GM18873 (cell line): ENCODE measurements at regions not wholly inside any gene's neighbourhood (a gene's known extent, or its start where the extent isn't known, plus 50 kb on each side); places are given as distances from the start of the nearest gene placed in this dataset.
"Not testable (repeated sequence)": the region's sequence is repeated elsewhere in the genome, so short reads cannot be mapped to it uniquely, and the experiment has no call there.

Source experiments
- ATAC-seq: cut with Tn5 transposase; IDR thresholded peaks from one replicate; pipeline ENCODE4 v1.9.1; 2021; ENCODE audit warnings: mild to moderate bottlenecking, moderate library complexity, moderate number of reproducible peaks; ENCODE audit not compliant: unreplicated experiment, low FRiP score

DNA sequence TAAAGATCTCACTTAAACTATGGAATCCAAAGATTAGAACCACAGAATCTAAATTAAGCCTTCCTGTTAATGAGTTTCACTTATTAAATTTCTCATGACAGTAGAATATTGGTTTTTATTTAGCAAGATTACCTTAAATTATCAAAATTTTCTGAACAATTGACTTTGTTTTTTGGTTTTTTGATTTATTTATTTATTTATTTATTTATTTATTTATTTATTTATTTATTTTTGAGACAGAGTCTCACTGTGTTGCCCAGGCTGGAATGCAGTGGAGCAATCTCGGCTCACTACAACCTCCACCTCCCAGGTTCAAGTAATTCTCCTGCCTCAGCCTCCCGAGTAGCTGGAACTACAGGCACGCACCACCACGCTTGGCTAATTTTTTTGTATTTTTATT lies 538.6 kb downstream of the AMY1C start:
- ATAC-seq: not testable (repeated sequence)

GRCh38 chr1:104291156-104291555 lies 541.5 kb downstream of the AMY1C start:
- no peak for ATAC-seq

DNA sequence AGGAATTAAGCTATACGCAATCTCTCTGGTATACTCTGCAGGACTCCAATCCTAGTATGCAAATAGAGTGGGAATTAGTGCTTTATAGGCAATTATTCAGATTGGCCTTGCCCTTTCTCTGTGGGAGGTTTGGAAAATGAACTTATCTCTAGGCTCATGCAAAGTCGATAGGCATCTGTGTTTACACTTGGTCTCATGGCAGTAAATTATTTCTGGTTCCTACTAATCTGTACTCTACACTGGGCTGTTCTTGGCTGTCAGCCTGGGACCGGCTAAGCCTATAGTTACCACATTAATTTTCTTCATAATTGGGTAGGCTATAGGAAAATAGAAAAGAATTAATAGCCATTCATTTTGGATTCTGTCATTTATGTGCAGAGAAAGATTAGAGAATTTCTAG lies 544.6 kb downstream of the AMY1C start:
- no peak for ATAC-seq

GRCh38 chr1:104295511-104295910 lies 545.8 kb downstream of the AMY1C start:
- ATAC-seq: no peak

DNA sequence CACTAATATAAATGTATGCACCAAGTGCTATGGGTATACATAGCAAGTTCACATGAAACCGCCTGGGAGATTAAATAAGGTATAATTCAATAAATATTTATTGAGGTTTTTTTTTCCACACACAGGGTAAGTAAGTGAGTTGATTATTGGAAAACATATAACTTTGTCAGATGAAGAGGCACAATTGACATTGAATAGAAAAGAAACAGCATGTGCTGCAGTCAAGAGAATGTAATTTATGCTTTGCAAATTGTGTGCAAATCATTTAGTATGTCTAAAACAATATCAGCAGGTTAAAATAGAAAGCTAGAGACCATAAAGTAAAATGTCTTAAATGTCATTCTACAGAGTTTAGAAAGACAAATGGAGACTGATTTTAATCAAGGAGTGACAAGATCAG lies 560.0 kb downstream of the AMY1C start:
- ATAC-seq: no peak

DNA sequence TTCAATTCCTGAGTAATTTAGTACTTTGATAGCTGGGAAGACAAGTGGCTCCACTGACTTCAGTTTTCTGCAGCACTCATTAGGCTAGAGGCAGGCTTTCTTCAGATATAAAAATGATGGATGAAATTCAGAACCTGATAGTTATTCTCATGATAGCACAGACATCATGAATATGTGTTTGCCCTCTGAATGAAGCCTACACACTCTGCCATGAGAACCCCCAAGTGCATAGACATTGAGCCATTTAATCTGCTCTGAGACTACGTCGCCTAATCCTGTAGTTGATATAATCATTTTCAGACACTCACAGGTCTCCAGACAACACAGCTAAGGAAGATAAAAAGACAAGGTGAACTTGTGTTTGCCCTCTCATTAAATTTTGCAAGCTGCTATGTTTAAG lies 566.1 kb downstream of the AMY1C start:
- no peak for ATAC-seq

DNA sequence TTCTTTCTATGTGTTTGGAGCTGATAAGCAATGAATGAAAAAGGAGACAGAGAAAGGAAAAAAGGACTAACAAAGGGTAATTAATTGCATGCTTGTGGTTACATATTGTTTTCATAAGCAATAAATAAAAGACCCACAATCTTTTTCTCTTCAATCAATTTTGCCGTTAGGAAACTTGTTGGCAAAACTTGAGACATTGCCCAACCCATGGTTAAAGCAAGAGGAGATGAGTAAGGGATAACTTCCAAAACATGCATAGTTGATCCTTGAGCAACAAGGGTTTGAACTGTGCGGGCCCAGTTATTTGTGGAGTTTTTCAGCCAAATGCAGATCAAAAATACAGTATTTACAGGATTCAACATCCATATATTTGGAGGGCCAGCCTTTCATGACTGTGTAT lies 572.4 kb downstream of the AMY1C start:
- no peak for ATAC-seq

- ATAC-seq: no peak
Observed at GRCh38 chr1:104329278-104329677, 579.6 kb downstream of the AMY1C start.

DNA sequence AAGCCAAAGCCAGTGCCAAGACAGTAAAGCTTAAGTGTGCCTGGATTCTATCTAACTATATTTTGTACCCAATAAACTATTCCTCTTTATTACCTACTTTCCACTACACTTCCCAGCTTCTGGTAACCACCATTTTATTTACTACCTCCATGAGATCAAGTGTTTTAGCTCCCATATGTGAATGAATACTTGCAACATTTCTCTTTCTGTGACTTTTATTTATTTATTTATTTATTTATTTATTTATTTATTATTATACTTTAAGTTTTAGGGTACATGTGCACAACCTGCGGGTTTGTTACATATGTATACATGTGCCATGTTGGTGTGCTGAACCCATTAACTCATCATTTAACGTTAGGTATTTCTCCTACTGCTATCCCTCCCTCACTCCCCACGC lies 582.1 kb downstream of the AMY1C start:
- ATAC-seq: no peak

GRCh38 chr1:104337927-104338326 lies 588.2 kb downstream of the AMY1C start:
- ATAC-seq: not testable (repeated sequence)

GRCh38 chr1:104341944-104342343 lies 592.2 kb downstream of the AMY1C start:
- no peak for ATAC-seq

GRCh38 chr1:104348277-104348676 lies 598.6 kb downstream of the AMY1C start:
- no peak for ATAC-seq

DNA sequence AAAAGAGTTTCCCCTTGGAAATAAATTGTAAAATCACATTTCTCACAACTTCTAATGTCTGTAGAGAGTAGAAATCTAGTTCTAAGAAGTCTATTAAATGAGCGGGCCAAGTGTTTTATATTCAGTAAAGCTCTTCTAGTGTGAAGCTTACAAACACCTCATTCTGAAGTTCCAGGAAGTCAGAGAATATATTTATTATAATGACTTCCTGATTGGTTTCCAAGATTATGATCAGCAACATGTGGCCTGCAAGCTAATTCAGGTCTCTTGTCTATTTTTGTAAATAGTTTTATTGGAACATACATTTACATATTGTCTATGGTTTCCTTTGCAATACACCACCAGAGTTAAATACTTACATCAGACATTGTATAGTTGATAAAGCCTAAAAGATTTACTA lies 603.9 kb downstream of the AMY1C start:
- ATAC-seq: no peak

DNA sequence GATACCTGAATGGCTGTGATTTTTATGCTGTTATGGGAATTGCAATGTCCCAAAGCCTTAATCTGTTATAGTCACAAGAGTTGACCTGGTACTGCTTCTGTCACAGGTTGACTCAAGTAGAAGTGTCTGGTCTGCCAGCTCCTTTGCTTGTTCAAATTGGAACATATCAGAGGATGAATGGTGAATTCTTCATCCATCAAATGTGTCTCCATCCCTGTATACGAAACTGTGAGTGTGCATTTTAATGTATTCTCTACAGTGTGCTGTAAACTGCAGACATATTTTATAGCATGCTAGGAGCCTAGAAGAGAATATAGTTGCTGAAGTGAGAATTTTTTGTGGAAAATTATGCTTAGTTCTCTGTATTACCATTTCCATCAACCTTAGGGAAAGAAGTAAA lies 608.4 kb downstream of the AMY1C start:
- no peak for ATAC-seq

GRCh38 chr1:104358621-104359020 lies 608.9 kb downstream of the AMY1C start:
- ATAC-seq: no peak

GRCh38 chr1:104378414-104378813 lies 628.7 kb downstream of the AMY1C start:
- ATAC-seq: no peak

- ATAC-seq: no peak
Observed at GRCh38 chr1:104380003-104380402, 630.3 kb downstream of the AMY1C start.

- ATAC-seq: peak; percentile 77
Observed at GRCh38 chr1:104387716-104388508, 638.2 kb downstream of the AMY1C start.

- no peak for ATAC-seq
Observed at GRCh38 chr1:104392552-104392951, 642.9 kb downstream of the AMY1C start.

DNA sequence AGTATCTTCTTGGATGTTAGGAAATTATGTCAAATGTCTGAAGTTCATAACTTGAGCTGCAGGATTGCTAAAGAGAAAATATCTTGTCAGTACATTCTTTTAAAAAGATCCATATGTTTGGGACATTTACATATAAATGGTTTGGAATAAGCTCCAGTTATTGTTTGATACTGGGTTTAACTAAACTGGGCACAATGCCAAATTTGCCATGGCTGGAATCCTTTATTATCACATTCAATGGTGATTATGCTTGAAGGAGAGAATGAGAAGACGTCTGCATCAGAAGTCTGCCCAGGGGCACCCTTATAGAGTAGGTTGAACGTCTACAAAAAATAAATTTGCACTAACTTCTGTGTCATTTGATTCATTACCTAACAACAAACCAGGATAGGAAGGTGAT lies 652.5 kb downstream of the AMY1C start:
- ATAC-seq: no peak

DNA sequence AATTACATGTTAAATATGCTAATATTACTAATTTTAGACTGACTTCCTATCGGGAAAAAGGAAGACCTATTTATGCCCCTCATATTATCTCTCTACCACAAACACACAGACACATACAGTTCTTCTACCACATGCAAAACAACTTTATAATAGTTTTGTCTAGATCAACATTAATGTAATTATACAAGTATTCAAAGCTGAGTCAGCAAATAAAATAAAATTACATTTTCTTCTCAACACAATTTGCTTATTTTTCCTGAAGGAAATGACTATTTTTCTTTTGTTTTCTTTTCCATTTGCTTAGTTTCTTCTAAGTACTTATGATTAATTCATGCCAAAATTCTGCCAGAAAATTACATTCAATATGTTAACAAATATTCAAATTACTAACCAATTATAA lies 654.2 kb downstream of the AMY1C start:
- ATAC-seq: no peak

- no peak for ATAC-seq
Observed at GRCh38 chr1:104406728-104407127, 657.0 kb downstream of the AMY1C start.

DNA sequence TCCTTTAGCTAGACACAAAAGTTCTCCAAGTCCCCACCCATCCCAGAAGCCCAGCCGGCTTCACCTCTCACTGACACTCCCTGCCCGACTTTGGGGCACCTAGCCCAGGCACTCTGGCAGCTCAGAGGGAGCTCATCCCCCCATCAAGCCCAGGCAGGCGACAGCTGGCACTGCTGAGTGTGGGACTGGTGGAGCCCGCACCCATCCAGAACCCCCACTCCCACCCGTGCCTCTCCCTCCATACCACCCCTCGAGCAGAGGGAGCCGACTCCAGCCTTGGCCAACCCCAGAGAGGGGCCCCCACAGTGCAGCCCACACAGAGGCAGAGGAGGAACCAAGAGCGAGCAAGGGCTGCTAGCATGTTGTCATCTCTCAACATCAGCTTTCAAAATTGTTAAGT lies 658.6 kb downstream of the AMY1C start:
- no peak for ATAC-seq
